GM21381 (cell line): ENCODE measurements at regions not wholly inside any gene's neighbourhood (a gene's known extent, or its start where the extent isn't known, plus 50 kb on each side); places are given as distances from the start of the nearest gene placed in this dataset.
"Not testable (repeated sequence)": the region's sequence is repeated elsewhere in the genome, so short reads cannot be mapped to it uniquely, and the experiment has no call there.

Experiments used
- ATAC-seq: cut with Tn5 transposase; IDR thresholded peaks from one replicate; pipeline ENCODE4 v1.9.1; 2021; ENCODE audit warnings: mild to moderate bottlenecking, moderate library complexity; ENCODE audit not compliant: unreplicated experiment

- ATAC-seq: not testable (repeated sequence)
Measured at GRCh38 chr7:101679653-101680173, 50.6 kb upstream of the MYL10 start.

DNA sequence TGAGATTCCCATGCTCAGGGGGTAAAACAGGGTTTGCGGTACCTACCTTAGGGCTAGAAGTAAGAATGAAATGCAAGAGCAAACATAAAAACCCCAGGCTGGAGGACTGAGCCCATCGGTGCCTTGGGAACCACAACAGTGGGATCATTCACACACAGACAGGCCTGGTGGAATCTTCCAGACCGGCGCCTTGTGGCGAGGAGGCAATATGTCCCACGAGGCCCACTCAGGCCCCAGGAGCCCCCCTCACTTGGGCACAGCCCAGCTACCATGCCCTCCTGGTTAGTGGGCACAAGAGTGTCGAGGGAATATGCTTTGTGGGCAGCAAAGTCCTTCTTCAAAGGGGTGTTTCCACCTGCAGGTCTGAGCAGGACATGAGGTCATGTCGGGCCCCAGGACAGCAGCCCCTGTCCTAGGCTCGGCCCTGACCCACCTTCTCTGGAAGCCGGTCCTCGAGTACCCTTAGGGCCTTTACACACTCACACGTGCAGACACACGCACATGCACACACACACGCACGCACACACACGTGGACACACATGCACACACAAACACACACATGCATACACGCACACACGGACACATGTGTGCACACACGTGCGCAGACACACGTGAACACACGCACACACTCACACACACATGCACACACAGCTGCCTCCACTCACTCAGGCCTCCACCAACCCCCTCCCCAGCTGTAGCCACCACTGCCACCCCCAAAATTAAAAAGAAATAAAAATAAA lies 51.5 kb upstream of the MYL10 start:
- ATAC-seq: no peak

DNA sequence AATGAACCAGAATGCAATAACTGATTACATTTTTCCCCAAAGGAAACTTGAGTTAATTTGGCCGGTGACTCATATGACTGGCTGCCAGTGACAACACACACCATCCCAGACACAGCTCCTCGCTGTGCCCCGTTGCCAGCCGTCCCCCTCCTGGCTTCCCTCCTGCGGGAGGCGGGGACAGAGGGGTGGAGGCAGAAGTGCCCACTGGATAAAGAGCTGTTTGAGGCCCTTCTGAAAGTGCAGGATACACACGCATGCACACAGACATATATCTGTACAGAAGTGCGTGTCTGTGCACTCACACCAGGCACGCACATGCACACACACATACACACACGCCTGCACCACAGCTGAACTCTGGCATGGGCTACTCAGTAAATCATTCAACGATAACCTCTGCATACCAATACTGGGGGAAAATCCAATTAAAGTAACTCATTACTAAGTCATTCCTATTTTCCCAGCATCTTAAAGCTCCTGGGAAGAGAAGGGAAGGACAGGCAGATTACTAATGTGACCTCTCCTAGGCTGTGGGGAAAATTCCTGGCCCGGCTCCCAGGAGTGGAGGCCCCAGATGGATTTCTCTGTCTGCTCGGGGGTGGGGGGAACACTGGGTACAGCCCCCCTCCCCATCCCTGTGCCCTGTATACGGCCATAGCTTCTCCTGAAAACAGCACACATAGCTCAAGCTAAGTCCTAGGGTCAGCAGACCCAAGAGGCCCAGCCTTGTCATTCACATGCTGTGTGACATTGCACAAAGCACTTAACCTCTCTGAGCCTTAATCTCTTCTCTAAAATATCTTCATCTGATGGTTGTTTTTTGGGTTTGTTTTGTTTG lies 52.3 kb upstream of the MYL10 start:
- ATAC-seq: no peak

DNA sequence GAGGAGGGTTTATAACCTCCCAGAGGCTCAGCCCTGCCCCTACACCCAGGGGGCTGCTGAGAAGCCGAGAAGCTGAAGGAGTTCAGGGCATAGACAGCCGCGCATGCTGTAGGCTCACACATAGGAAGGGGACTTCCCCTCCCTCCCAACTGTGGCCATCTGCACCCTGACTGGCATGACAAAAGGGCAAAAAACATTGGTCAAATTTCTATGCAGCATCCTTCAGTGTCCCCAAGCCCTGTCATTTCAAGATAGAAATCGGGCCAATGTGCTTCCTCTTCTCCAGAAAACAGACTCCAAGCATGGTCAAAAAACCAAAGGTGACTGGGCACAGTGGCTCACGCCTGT lies 55.9 kb upstream of the MYL10 start:
- no peak for ATAC-seq

- ATAC-seq: no peak
Measured at GRCh38 chr7:101686030-101686429, 56.9 kb upstream of the MYL10 start.

GRCh38 chr7:101687081-101687480 lies 58.0 kb upstream of the MYL10 start:
- ATAC-seq: no peak

DNA sequence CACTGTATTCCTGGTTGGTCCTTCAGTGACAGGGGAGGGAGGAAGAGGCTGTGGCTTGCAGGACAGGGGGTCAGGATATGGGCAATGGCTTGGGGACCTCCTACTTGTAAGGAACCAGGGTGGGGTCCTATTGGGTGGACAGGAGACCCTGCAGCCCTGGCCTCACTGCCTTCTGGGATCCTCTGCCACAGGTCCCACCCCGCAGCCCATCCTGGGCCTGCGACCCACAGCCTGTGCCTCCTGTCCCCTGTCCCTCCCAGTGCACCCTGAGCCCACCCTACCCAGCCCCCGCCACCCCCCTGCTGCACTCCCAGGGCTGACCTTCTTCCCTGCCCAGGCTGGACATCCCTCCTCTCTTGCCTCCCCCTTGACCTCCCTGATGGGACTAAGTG lies 58.7 kb upstream of the MYL10 start:
- no peak for ATAC-seq

- peak; percentile 68 for ATAC-seq
Measured at GRCh38 chr7:101688183-101688831, 59.2 kb upstream of the MYL10 start.

GRCh38 chr7:101688995-101689907 lies 60.2 kb upstream of the MYL10 start:
- ATAC-seq: no peak

DNA sequence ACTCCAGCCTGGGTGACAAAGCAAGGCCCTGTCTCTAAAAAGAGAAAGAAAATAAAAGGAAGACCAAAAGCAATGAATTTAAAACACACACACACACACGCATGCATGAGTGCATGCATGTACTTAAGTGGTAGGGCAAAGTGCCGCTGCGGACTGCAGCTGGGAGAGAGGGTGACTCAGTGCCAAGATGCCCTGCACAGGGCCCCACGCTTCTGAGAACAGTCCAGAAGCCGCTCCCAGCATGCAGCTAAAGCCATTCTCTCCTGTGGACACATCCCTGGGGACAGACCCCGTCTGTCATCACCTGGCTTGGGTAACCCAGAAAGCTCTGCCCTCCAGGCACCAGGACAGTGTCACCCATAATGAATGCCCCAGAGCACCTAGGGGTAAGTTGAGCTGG lies 61.0 kb upstream of the MYL10 start:
- no peak for ATAC-seq

- no peak for ATAC-seq
Measured at GRCh38 chr7:101691822-101692384, 62.8 kb upstream of the MYL10 start.

DNA sequence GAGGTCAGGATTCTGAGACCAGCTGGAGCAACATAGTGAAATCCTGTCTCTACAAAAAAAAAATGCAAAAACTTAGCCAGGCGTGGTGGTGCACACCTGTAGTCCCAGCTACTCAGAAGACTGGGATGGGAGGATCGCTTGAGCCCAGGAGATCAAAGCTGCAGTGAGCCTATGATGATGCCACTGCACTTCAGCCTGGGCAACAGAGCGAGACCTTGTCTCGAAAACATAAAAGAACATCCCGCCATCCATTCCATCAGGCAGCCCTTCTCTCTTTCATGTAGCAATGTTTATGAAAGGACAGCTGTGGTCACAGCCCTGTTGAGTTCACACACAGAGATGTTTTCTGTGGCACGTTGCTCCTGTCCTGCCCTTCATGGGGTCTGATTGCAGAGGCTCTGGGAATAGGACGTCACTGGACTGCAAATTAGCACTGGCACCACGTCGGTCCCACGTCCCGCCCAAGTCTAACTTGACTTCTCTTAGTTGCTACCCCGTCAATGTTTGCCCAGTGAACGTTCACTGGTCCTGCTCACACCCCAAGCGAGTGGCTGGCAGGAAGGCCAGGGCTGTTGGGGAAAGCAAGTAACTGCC lies 64.5 kb upstream of the MYL10 start:
- ATAC-seq: no peak

DNA sequence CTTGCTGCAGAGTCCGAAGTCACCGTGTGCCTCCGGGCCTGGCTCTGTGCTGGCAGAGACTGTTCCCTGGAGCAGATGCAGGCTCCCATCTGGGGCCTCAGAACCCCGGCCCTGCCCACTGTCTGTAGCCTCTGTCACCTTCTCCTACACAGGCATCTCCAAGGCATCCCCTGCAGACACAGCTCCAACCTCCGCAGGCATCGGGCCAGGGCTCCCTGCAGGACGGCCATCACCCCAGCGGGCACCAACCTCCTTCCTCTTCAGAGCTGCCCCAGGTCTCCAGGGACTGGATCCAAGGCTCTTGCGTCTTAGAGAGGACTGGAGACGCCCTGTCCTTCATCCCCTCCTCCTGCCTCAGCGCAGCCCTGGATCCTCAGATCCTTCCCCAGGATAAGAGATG lies 69.9 kb upstream of the MYL10 start:
- no peak for ATAC-seq

- ATAC-seq: no peak
Measured at GRCh38 chr7:101699399-101699798, 70.3 kb upstream of the MYL10 start.

GRCh38 chr7:101699881-101700823 lies 71.1 kb upstream of the MYL10 start:
- ATAC-seq: no peak

DNA sequence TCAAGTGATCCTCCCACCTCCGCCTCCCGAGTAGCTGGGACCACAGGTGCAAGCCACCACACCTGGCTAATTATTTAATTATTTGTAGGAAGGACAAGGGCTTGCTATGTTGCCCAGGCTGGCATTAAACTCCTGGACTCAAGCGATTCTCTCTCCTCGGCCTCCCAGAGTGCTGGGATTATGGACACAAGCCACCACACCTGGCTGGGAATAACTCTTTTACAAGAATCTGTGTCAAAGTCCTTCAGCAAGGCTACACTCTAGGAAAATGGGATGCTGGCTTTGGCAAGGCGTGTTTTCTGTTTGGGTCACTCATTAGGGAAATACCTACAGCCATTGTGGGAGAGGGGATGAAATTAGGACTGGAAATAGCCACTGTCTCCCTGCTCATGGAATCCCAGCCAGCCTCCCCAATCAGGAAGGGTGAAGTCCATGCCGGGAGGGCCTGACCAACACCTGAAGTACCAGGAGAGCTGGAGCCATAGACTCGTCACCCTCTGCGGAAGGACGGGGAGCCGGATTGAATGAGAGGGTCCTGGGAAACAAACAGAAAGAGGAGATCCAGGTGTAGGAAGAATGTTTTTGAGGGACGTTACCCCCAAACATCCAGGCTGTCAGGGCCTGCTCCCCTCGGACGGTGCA lies 72.2 kb upstream of the MYL10 start:
- no peak for ATAC-seq

DNA sequence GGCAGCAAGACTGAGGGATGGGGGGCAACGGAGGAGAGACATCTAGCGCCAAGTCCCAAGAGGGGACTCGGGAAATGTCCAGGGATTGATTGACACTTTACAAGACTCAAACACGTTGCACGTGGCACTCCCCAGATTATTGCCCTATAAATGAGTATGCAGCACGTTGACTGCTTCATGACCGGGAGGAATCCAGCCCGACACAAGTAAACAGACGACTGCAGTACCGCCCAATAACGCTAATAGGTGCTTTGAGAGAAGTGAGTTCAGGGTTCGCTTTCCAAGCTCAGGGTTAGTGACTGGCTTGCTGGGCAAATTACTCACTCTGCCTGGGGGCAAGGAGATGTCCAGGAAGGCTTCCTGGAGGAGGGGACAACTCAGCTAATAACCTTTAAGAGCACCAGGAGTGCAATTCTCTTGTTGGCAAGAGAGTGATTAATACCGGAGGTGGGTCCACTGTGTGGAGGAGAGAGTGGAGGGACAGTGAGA lies 73.3 kb upstream of the MYL10 start:
- no peak for ATAC-seq

DNA sequence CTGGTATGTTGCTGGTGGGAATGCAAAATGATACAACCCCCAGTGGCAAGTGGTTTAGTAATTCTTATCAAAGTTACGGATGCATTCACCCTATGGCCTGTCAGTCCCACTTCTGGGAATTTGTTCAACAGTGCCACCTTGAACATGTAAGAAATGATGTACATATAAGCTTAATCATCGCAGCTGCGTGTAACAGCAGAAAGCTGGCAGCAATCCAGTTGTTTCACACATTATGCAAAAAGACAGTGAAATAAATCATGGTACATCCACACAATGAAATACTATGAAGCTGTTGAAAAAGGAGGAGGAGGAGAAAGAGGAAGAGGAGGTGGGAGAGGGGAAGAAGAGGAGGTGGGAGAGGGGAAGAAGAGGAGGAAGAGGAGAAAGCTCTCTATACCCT lies 76.2 kb upstream of the MYL10 start:
- no peak for ATAC-seq
